ENCODE measurements at regions not wholly inside any gene's neighbourhood (a gene's known extent, or its start where the extent isn't known, plus 50 kb on each side); places are given as distances from the start of the nearest gene placed in this dataset.

- DNase-seq, result no peak
- H3K36me3 Mint-ChIP-seq (ENCODE audit: low read depth), result no peaks in the 10 kb centered on the region
- H3K9me3 Mint-ChIP-seq, result no peaks in the 10 kb centered on the region
- H3K4me1 Mint-ChIP-seq (ENCODE audit: low read depth), result peaks cover 11% of the 10 kb centered on the region
- no peak overlapping the region for H3K27ac Mint-ChIP-seq
- H3K27me3 Mint-ChIP-seq, result no peaks in the 10 kb centered on the region
- H3K4me3 Mint-ChIP-seq, result no peak overlapping the region
Measured at GRCh38 chr1:101102426-101103156, 77.0 kb upstream of the DPH5 start.

- no peak for DNase-seq
- H3K4me1 Mint-ChIP-seq (ENCODE audit: low read depth), result peaks cover 3% of the 10 kb centered on the region
Measured at GRCh38 chr1:101101360-101101759, 75.8 kb upstream of the DPH5 start.

DNA sequence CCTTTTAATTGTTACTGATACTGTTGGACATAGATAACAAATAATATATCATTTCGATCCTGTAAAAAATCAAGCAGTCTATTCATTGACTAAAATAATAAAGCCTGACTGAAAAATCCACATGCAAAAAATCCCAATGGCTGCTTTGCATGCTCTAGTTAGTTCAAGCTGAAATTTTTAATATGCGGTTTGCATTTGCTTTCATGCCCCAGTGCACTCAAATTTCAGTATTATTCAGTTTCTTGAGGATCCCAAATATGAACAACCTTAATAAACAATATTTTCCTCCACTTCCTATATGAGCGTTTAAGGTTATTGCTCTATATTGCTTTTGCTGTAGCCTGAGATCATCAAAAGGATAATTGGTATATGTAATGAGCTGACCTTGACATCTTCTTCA lies 75.1 kb upstream of the DPH5 start:
- Mint-ChIP-seq H3K36me3 (ENCODE audit: low read depth) (no peaks in the 10 kb centered on the region), H3K27me3 (no peaks in the 10 kb centered on the region), H3K4me1 (ENCODE audit: low read depth) (peaks cover 3% of the 10 kb centered on the region), H3K9me3 (no peaks in the 10 kb centered on the region), H3K27ac (no peak overlapping the region), H3K4me3 (no peak overlapping the region)
- DNase-seq, result no peak

More at GRCh38 chr1:101101360-101101759, 75.8 kb upstream of the DPH5 start:
- Mint-ChIP-seq H3K9me3 (no peaks in the 10 kb centered on the region), H3K36me3 (ENCODE audit: low read depth) (no peaks in the 10 kb centered on the region), H3K27me3 (no peaks in the 10 kb centered on the region), H3K4me3 (no peak overlapping the region), H3K27ac (no peak overlapping the region)

DNA sequence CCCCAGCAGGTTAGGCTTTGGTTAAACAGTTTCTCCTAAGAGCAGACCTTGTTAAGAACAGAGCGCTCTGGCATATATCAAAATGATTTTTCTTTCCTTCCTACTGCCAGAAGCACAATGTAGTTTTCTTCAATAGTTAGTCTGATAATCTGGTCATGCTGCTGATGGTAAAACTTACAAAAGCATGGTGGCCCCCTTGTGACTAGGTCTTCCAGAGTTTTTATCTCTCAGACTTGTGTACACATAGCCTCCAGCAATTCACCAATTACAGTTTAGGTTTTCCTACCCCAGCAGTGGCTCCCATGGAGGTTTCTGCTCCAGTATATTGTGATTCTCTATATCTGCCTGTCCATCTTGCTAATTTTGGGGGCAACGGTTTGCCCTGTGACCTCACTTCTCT lies 73.3 kb upstream of the DPH5 start:
- Mint-ChIP-seq H3K9me3 (no peaks in the 10 kb centered on the region), H3K27ac (no peak overlapping the region), H3K4me3 (no peak overlapping the region), H3K4me1 (ENCODE audit: low read depth) (peaks cover 3% of the 10 kb centered on the region), H3K27me3 (no peaks in the 10 kb centered on the region), H3K36me3 (ENCODE audit: low read depth) (no peaks in the 10 kb centered on the region)
- no peak for DNase-seq

- H3K27me3 Mint-ChIP-seq, result no peaks in the 10 kb centered on the region
- no peaks in the 10 kb centered on the region for H3K9me3 Mint-ChIP-seq
- H3K4me3 Mint-ChIP-seq, result no peak overlapping the region
- DNase-seq, result no peak
- peaks cover 3% of the 10 kb centered on the region for H3K4me1 Mint-ChIP-seq (ENCODE audit: low read depth)
- H3K36me3 Mint-ChIP-seq (ENCODE audit: low read depth), result no peaks in the 10 kb centered on the region
- H3K27ac Mint-ChIP-seq, result no peak overlapping the region
Measured at GRCh38 chr1:101098327-101098726, 72.7 kb upstream of the DPH5 start.

DNA sequence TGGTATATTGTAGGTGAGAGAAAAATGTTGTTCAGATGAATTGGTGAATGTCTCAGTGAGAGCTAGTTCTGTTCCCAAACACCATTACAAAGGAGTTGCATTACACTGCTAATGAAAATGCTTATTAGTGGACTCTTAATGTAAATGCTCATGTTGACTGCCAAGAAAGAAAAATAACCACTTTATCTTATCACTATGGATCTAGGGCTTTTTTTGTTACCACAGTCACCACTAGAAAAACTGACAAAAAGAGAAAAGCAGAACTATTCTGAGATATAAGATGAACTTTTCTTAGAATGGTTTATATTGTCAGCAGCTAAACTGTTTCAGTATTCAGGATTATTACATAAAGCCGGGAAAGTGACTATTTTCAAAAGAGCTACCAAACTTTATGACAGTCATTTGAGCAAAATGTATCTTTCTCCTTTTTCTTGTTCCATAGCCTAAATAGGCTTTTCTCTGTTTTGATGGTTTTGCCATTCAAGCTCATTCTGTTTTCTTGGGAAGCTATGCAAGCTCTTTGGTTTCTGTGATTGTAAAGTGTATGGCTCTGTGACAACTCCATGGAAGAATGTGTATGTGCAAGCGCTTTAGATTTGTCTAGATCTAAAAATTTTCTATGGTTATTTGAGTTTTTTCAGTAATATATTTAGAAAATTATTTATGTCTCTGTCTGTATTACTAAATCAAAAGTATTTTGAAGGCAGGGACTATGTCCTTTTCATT lies 64.2 kb upstream of the DPH5 start:
- peaks cover 30% of the 10 kb centered on the region for H3K4me1 Mint-ChIP-seq (ENCODE audit: low read depth)
- H3K27ac Mint-ChIP-seq, result no peak overlapping the region

GRCh38 chr1:101088431-101088830 lies 62.8 kb upstream of the DPH5 start:
- Mint-ChIP-seq H3K36me3 (ENCODE audit: low read depth) (peaks cover 25% of the 10 kb centered on the region), H3K4me3 (no peak overlapping the region), H3K27ac (peak overlapping the region; percentile 34), H3K27me3 (no peaks in the 10 kb centered on the region), H3K4me1 (ENCODE audit: low read depth) (peaks cover 37% of the 10 kb centered on the region), H3K9me3 (no peaks in the 10 kb centered on the region)
- DNase-seq, result no peak

More for the DNA sequence above, 64.2 kb upstream of the DPH5 start:
- no peak overlapping the region for H3K4me3 Mint-ChIP-seq
- H3K27me3 Mint-ChIP-seq, result no peaks in the 10 kb centered on the region
- peaks cover 19% of the 10 kb centered on the region for H3K36me3 Mint-ChIP-seq (ENCODE audit: low read depth)
- no peaks in the 10 kb centered on the region for H3K9me3 Mint-ChIP-seq
- DNase-seq, result no peak

GRCh38 chr1:101086783-101087182 lies 61.2 kb upstream of the DPH5 start:
- Mint-ChIP-seq H3K9me3 (no peaks in the 10 kb centered on the region), H3K27ac (no peak overlapping the region), H3K4me1 (ENCODE audit: low read depth) (peaks cover 53% of the 10 kb centered on the region)

GRCh38 chr1:101081496-101082488 lies 56.2 kb upstream of the DPH5 start:
- Mint-ChIP-seq H3K27me3 (no peaks in the 10 kb centered on the region), H3K27ac (peak overlapping the region; percentile 81), H3K36me3 (ENCODE audit: low read depth) (peaks cover 51% of the 10 kb centered on the region), H3K4me3 (peak overlapping the region; percentile 21), H3K9me3 (peaks cover 11% of the 10 kb centered on the region), H3K4me1 (ENCODE audit: low read depth) (peaks cover 44% of the 10 kb centered on the region)
- DNase-seq, result peak; percentile 49

More at GRCh38 chr1:101086783-101087182, 61.2 kb upstream of the DPH5 start:
- DNase-seq, result no peak
- H3K27me3 Mint-ChIP-seq, result no peaks in the 10 kb centered on the region
- no peak overlapping the region for H3K4me3 Mint-ChIP-seq
- peaks cover 25% of the 10 kb centered on the region for H3K36me3 Mint-ChIP-seq (ENCODE audit: low read depth)

GRCh38 chr1:101080859-101081258 lies 55.3 kb upstream of the DPH5 start:
- Mint-ChIP-seq H3K27me3 (no peaks in the 10 kb centered on the region), H3K4me3 (no peak overlapping the region), H3K9me3 (peaks cover 11% of the 10 kb centered on the region), H3K27ac (no peak overlapping the region), H3K4me1 (ENCODE audit: low read depth) (peaks cover 42% of the 10 kb centered on the region), H3K36me3 (ENCODE audit: low read depth) (peaks cover 55% of the 10 kb centered on the region)
- no peak for DNase-seq

GRCh38 chr1:101079341-101079740 lies 53.8 kb upstream of the DPH5 start:
- Mint-ChIP-seq H3K27me3 (no peaks in the 10 kb centered on the region), H3K36me3 (ENCODE audit: low read depth) (peaks cover 53% of the 10 kb centered on the region), H3K4me3 (no peak overlapping the region), H3K4me1 (ENCODE audit: low read depth) (peaks cover 42% of the 10 kb centered on the region), H3K9me3 (peaks cover 11% of the 10 kb centered on the region), H3K27ac (no peak overlapping the region)
- no peak for DNase-seq

DNA sequence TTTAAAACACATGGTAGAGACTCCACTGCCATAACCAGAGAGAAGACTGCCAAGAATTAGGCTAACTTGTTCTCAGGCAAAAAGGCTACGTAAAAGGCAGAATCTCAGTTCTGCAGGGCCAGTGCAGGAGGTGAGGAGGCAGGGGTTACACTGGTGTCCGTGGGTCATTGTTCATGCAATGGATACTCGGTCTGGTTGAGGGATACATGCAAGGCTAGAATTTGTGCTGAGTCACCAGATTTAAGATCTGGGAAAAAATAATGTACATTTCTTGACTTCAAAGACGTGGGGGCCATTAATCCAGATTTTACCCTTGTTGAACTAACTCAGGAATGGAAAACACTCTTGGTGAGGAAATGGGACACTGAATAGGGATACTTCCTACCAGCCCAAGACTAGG lies 52.3 kb upstream of the DPH5 start:
- Mint-ChIP-seq H3K27ac (no peak overlapping the region), H3K4me1 (ENCODE audit: low read depth) (peaks cover 43% of the 10 kb centered on the region), H3K27me3 (no peaks in the 10 kb centered on the region), H3K9me3 (peaks cover 11% of the 10 kb centered on the region), H3K36me3 (ENCODE audit: low read depth) (peaks cover 53% of the 10 kb centered on the region), H3K4me3 (no peak overlapping the region)
- no peak for DNase-seq

GRCh38 chr1:101075926-101076325 lies 50.3 kb upstream of the DPH5 start:
- H3K36me3 Mint-ChIP-seq (ENCODE audit: low read depth), result peaks cover 51% of the 10 kb centered on the region
- no peak overlapping the region for H3K4me3 Mint-ChIP-seq
- H3K27ac Mint-ChIP-seq, result no peak overlapping the region
- peaks cover 37% of the 10 kb centered on the region for H3K4me1 Mint-ChIP-seq (ENCODE audit: low read depth)
- peaks cover 8% of the 10 kb centered on the region for H3K9me3 Mint-ChIP-seq
- DNase-seq, result no peak
- H3K27me3 Mint-ChIP-seq, result no peaks in the 10 kb centered on the region

Measured in activated T-cell treated with anti-CD3 and anti-CD28 coated beads, Interleukin-2, amount 50 U/mL, for 24 hours (primary cell).